Psoas muscle (tissue), 7 donors: ENCODE measurements at regions not wholly inside any gene's neighbourhood (a gene's known extent, or its start where the extent isn't known, plus 50 kb on each side); places are given as distances from the start of the nearest gene placed in this dataset.

Source experiments
- ATAC-seq, 4 donors: fragments of 200-7000 bp; cut with Tn5 transposase; one replicate each; pipeline ENCODE4 v1.9.1; 2020; ENCODE audit warnings: moderate library complexity in 3 of 4, mild to moderate bottlenecking in 2 of 4
- DNase-seq, 2 donors: peaks; one replicate each; pipeline ENCODE4 v3.0.0-alpha.2; 2020
- H3K27ac ChIP-seq: fragments of 200-600 bp; one replicate; pipeline ENCODE4 v1.8.0; 2022
- H3K27me3 ChIP-seq, 3 donors: fragments of 200-600 bp in 1 of 3; one replicate each; pipeline versions ENCODE4 v1.6.1 to v1.8.0; 2013 to 2022; ENCODE audit warnings: low read length in 2 of 3, mild to moderate bottlenecking in 2 of 3, moderate library complexity in 1 of 3; ENCODE audit not compliant: insufficient read depth in 3 of 3
- H3K36me3 ChIP-seq, 2 donors: fragments of 200-600 bp in 1 of 2; one replicate each; pipeline versions ENCODE4 v1.6.1 to v1.8.0; 2013 to 2022; ENCODE audit warnings: low read depth in 1 of 2, mild to moderate bottlenecking in 1 of 2, moderate library complexity in 1 of 2; ENCODE audit not compliant: insufficient read depth in 1 of 2
- H3K4me1 ChIP-seq: fragments of 200-600 bp; one replicate; pipeline ENCODE4 v1.8.0; 2022
- H3K4me3 ChIP-seq: fragments of 200-600 bp; one replicate; pipeline ENCODE4 v1.8.0; 2022; ENCODE audit warnings: mild to moderate bottlenecking
- H3K9me3 ChIP-seq: fragments of 200-600 bp; one replicate; pipeline ENCODE4 v1.8.0; 2022
- WGBS, 3 donors: extraction: QIAGEN DNeasy Blood & Tissue Kit; methylation state at CpG; one replicate each; pipeline versions ENCODE4 v1.1.6 to v1.1.7; 2013; 5-methylcytosine and 5-hydroxymethylcytosine counted together
- intact Hi-C, 2 donors: fragments of 100-400 bp; cut with DNase I; formaldehyde crosslinking; loops; one replicate each; pipeline versions ENCODE4 v1.11.0 to v1.14.2; 2022
- TF ChIP-seq, protein P1 (sequence below): fragments of 200-600 bp; IDR thresholded peaks from one replicate; pipeline ENCODE4 v1.8.0; 2022; ENCODE audit warnings: antibody characterized with exemption
- donor health status: healthy with polysubstance abuse.
- donor health status: DM: no; HTN: no; CAD: no; lungs with moderate emphysema.
- donor health status: Bipolar disorder and iron deficiency.
- donor health status: healthy.
- donor health status: DM: yes; HTN: yes; CAD: no.
- donor health status: DM: no; HTN: no; CAD: no.
- donor health status: DM: yes; HTN: yes; CAD: no.

DNA sequence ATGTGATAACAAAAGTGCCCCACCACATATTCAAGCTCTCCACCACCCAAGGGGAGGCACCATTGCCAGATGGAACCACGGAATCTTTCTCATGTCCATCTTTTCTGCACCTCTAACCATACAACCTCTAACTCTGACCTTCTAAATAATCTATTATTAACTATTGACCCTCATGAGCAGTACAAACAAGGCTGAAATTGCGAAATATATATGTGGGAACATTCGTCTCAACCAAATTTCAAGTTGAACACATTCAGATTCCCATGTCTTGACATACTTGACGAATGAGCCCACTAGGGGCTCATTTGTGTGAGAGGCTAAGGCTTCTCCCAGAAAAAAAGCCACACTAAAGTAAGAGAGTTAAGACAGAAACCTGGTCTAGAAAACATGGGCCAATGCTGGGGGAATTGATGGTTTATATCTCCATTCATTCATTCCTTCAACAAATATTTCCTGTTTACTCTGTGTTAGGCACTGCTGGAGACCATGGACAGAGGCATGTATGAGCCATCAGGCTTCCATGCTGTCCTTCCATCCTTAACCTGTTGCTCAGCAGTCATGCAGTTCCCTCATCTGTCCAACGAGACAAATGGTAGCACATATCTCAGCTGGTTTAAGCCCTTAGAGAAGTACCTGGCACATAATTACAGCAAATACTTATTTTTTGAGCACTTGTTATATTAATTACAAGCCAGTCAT is 130.4 kb downstream of the ESM1 start:
- no peaks in the 10 kb centered on the region for H3K4me1 ChIP-seq
- H3K9me3 ChIP-seq = no peaks in the 10 kb centered on the region
- H3K36me3 ChIP-seq = no peaks in the 10 kb centered on the region
- no peak overlapping the region for H3K27ac ChIP-seq
- intact Hi-C loops = no loop called here
- TF ChIP-seq, protein P1, sequence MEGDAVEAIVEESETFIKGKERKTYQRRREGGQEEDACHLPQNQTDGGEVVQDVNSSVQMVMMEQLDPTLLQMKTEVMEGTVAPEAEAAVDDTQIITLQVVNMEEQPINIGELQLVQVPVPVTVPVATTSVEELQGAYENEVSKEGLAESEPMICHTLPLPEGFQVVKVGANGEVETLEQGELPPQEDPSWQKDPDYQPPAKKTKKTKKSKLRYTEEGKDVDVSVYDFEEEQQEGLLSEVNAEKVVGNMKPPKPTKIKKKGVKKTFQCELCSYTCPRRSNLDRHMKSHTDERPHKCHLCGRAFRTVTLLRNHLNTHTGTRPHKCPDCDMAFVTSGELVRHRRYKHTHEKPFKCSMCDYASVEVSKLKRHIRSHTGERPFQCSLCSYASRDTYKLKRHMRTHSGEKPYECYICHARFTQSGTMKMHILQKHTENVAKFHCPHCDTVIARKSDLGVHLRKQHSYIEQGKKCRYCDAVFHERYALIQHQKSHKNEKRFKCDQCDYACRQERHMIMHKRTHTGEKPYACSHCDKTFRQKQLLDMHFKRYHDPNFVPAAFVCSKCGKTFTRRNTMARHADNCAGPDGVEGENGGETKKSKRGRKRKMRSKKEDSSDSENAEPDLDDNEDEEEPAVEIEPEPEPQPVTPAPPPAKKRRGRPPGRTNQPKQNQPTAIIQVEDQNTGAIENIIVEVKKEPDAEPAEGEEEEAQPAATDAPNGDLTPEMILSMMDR = no peak
- WGBS, 3 donors = 81 to 84% (median 82%) methylated on average over 5 of the region's 5 CpGs
- H3K4me3 ChIP-seq = no peak overlapping the region
- H3K27me3 ChIP-seq = peaks cover 0 to 7% (median 0%) of the 10 kb centered on the region in 3 donors
- DNase-seq (no peak), ATAC-seq (no peak)

DNA sequence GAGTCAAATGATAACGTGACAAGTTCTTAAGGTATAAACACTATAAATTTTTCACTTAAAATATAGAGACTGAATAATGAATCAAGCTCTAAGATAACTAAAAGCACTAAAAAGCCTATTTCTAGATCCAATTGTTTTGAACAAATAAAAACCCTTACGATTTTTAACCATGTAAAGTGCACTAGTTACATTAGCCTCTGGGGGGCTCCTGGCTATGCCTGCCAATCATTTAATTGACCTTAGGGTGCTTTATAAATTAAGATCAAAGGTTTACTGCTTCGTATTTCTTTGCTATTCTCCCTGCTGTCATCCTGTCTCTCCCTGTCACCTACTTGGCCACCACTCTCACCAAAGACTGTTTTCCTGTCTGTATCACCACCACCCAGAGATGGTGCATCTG is 133.4 kb downstream of the ESM1 start:
- no peak for DNase-seq
- no peaks in the 10 kb centered on the region for H3K4me1 ChIP-seq
- intact Hi-C loops = no loop called here
- TF ChIP-seq, protein P1 = no peak
- H3K27ac ChIP-seq = no peak overlapping the region
- peaks cover 0 to 7% (median 0%) of the 10 kb centered on the region in 3 donors for H3K27me3 ChIP-seq
- no peaks in the 10 kb centered on the region for H3K36me3 ChIP-seq
- no peak overlapping the region for H3K4me3 ChIP-seq
- WGBS, 3 donors = 48 to 58% (median 54%) methylated on average over 3 of the region's 3 CpGs
- ATAC-seq = no peak
- no peaks in the 10 kb centered on the region for H3K9me3 ChIP-seq

DNA sequence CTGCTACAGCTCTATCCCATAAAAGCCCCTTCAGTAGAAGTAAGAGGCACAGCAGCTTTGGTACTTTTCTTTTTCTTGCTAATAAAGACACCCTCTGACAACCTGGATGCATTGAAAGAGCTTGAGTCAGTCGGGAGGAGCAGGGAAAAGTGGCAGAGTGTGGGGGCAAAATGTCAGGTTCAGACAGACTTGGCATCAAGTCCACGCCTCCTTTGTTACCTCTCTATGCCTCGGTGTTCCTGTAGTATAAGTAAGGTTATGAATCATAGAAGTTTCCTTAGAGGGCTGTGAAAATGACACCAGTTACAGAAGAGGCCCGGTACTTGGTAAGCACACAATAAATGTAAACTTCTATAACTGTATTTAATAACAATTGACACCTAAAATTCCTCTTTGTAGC is 133.9 kb downstream of the ESM1 start:
- intact Hi-C loops = no loop called here
- WGBS, 3 donors = 66 to 69% (median 68%) methylated on average over 4 of the region's 4 CpGs
- no peak overlapping the region for H3K4me3 ChIP-seq
- no peak overlapping the region for H3K27ac ChIP-seq
- TF ChIP-seq, protein P1 = no peak
- H3K4me1 ChIP-seq = no peaks in the 10 kb centered on the region
- no peaks in the 10 kb centered on the region for H3K9me3 ChIP-seq
- peaks cover 0 to 7% (median 0%) of the 10 kb centered on the region in 3 donors for H3K27me3 ChIP-seq
- H3K36me3 ChIP-seq = no peaks in the 10 kb centered on the region
- DNase-seq (no peak), ATAC-seq (no peak)

DNA sequence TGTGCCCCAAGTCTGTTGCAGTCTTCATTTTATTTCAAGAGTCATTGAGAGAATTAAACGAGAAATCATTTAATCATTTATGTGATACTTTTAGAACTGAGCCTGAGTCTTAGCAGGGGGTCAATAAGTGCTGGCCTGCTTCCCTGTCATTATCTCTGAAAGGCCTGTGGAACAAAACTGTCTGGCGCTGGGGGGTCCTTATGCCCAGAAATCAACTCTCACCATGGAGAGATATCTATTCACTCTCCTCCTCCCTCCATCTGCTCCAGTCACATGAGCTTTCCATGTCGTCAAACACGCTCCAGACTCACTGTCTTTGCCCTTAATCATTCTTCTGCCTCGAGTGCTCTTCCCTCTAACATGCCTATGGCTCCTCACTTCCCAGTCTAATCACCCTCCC is 136.8 kb downstream of the ESM1 start:
- peaks cover 0 to 4% (median 0%) of the 10 kb centered on the region in 3 donors for H3K27me3 ChIP-seq
- no peak overlapping the region for H3K27ac ChIP-seq
- H3K36me3 ChIP-seq = no peaks in the 10 kb centered on the region
- TF ChIP-seq, protein P1 = no peak
- WGBS, 3 donors = 75 to 84% (median 76%) methylated on average over 5 of the region's 5 CpGs
- H3K4me1 ChIP-seq = peaks cover 5% of the 10 kb centered on the region
- H3K9me3 ChIP-seq = no peaks in the 10 kb centered on the region
- DNase-seq = no peak
- no peak overlapping the region for H3K4me3 ChIP-seq
- intact Hi-C loops = loop anchor here in 1 of 2 donors (2.0 kb wide), 1 partner anchor 334 kb away; no protein-coding TSS in a partner anchor
- ATAC-seq = no peak

DNA sequence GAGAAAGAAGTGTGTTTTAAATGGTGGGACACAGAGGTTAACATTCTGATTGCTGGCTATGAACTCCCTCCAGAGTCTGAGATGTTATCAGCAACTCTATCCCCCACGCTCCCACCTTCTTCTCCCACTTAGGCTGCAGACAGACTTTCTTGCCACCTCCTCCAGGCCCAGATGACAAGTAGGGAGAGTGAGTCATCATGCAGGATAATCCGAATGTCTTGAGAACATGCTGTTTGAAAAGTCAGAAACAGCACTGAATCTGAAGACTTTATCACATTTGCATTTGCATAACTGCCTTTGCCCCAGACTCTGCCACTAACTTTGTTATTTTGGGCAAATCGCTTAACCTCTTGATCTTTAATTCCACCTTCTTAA is 139.8 kb downstream of the ESM1 start:
- no peaks in the 10 kb centered on the region for H3K36me3 ChIP-seq

More for the DNA sequence above, 139.8 kb downstream of the ESM1 start:
- ATAC-seq (no peak), DNase-seq (no peak)
- Histone ChIP-seq H3K27me3 (peaks cover 0 to 4% (median 0%) of the 10 kb centered on the region in 3 donors), H3K4me1 (peaks cover 5% of the 10 kb centered on the region), H3K4me3 (no peak overlapping the region), H3K9me3 (no peaks in the 10 kb centered on the region), H3K27ac (no peak overlapping the region)
- TF ChIP-seq, protein P1 = no peak
- WGBS, 3 donors = 81 to 82% (median 82%) methylated on average over 3 of the region's 3 CpGs
- intact Hi-C loops = loop anchor here in 1 of 2 donors (1.0 kb wide), 1 partner anchor 328 kb away; the partner anchor contains the start of gene SNX18
